HEK293 (cell line): ENCODE measurements at regions not wholly inside any gene's neighbourhood (a gene's known extent, or its start where the extent isn't known, plus 50 kb on each side); places are given as distances from the start of the nearest gene placed in this dataset.
A peak's percentile ranks its signal among the peaks of the same experiment; 100 is the strongest.

Source experiments
- CTCF ChIA-PET: fragments of 350-600 bp; formaldehyde crosslinking; extraction: SDS; loops from one replicate; lab custom pipeline; 2021; ENCODE audit warnings: antibody characterized with exemption; lab: Yijun Ruan, JAX
- POLR2A ChIA-PET: fragments of 300-600 bp; formaldehyde crosslinking; extraction: SDS; loops from one replicate; lab custom pipeline; 2020; ENCODE audit warnings: antibody characterized with exemption, inconsistent platforms; lab: Yijun Ruan, JAX
- H3K27ac ChIP-seq: fragments of 200-500 bp; sonication (Bioruptor generic); 2 replicates; pipeline ENCODE4 v1.5.1; 2014; ENCODE audit warnings: low read depth, low read length, control low read depth, inconsistent platforms; ENCODE audit errors: extremely low read depth
- H3K36me3 ChIP-seq, 2 experiments: fragments of 200-500 bp in 1 of 2; sonication (Bioruptor generic) in 1 of 2; 1 replicate in 1 of 2; 2 replicates in 1 of 2; pipeline ENCODE4 v1.5.1; 2014 to 2017; ENCODE audit warnings: inconsistent platforms in 2 of 2, low read length in 2 of 2; ENCODE audit not compliant: control insufficient read depth in 2 of 2, insufficient read depth in 1 of 2
- H3K4me1 ChIP-seq: fragments of 200-500 bp; sonication (Bioruptor generic); 2 replicates; pipeline ENCODE4 v1.5.1; 2014; ENCODE audit warnings: mild to moderate bottlenecking, low read length, inconsistent platforms; ENCODE audit not compliant: control insufficient read depth, insufficient read depth
- H3K4me3 ChIP-seq: 2 replicates; pipeline ENCODE4 v1.5.1; 2011; ENCODE audit warnings: low read depth, mild to moderate bottlenecking, control low read depth, low read length, moderate library complexity
- H3K9me3 ChIP-seq: fragments of 200-500 bp; sonication (Bioruptor generic); 2 replicates; pipeline ENCODE4 v1.5.1; 2014; ENCODE audit warnings: low read depth, low read length, inconsistent platforms; ENCODE audit not compliant: control insufficient read depth, insufficient read depth
- AEBP2 ChIP-seq: fragments of 450-650 bp; formaldehyde crosslinking; IDR thresholded peaks from 2 replicates; pipeline ENCODE4 v1.5.1; 2016; ENCODE audit warnings: missing biosample characterization, missing genetic modification characterization, borderline replicate concordance
- PBX3 ChIP-seq: sonication (generic); formaldehyde crosslinking; IDR thresholded peaks from 2 replicates; pipeline ENCODE4 v1.8.1; 2022; ENCODE audit warnings: mild to moderate bottlenecking, moderate library complexity, missing genetic modification reagents
- PRDM10 ChIP-seq: fragments of 450-650 bp; formaldehyde crosslinking; IDR thresholded peaks from 2 replicates; pipeline ENCODE4 v1.5.1; 2016; ENCODE audit warnings: missing biosample characterization, missing genetic modification characterization
- ZNF148 ChIP-seq: fragments of 450-650 bp; formaldehyde crosslinking; IDR thresholded peaks from 2 replicates; pipeline ENCODE4 v1.5.0; 2017; ENCODE audit warnings: missing biosample characterization, missing genetic modification characterization, borderline replicate concordance
- ZNF16 ChIP-seq: fragments of 450-650 bp; formaldehyde crosslinking; IDR thresholded peaks from 2 replicates; pipeline ENCODE4 v1.5.1; 2016; ENCODE audit warnings: low read depth, missing biosample characterization, missing genetic modification characterization
- ZNF248 ChIP-seq: fragments of 450-650 bp; formaldehyde crosslinking; IDR thresholded peaks from 2 replicates; pipeline ENCODE4 v1.5.1; 2017; ENCODE audit warnings: missing biosample characterization, missing genetic modification characterization
- ZNF26 ChIP-seq: fragments of 450-650 bp; formaldehyde crosslinking; IDR thresholded peaks from 2 replicates; pipeline ENCODE4 v1.5.1; 2016; ENCODE audit warnings: missing biosample characterization, missing genetic modification characterization
- ZNF37A ChIP-seq: fragments of 450-650 bp; IDR thresholded peaks from 2 replicates; pipeline ENCODE4 v1.5.1; 2018; ENCODE audit warnings: missing biosample characterization, missing genetic modification characterization
- ZNF639 ChIP-seq: fragments of 450-650 bp; formaldehyde crosslinking; IDR thresholded peaks from 2 replicates; pipeline ENCODE4 v1.5.1; 2016; ENCODE audit warnings: missing biosample characterization, missing genetic modification characterization
- ZNF645 ChIP-seq: fragments of 450-650 bp; formaldehyde crosslinking; IDR thresholded peaks from 2 replicates; pipeline ENCODE4; 2016; ENCODE audit warnings: missing biosample characterization, missing genetic modification characterization
- ZNF658 ChIP-seq: fragments of 450-650 bp; formaldehyde crosslinking; IDR thresholded peaks from 2 replicates; pipeline ENCODE4; 2016; ENCODE audit warnings: missing biosample characterization, missing genetic modification characterization
- ZNF830 ChIP-seq: fragments of 450-650 bp; IDR thresholded peaks from 2 replicates; pipeline ENCODE4 v1.5.0; 2018; ENCODE audit warnings: missing biosample characterization, missing genetic modification characterization, low read depth, mild to moderate bottlenecking, moderate library complexity
- ZNF843 ChIP-seq: fragments of 450-650 bp; formaldehyde crosslinking; IDR thresholded peaks from 2 replicates; pipeline ENCODE4 v1.5.1; 2016; ENCODE audit warnings: missing biosample characterization, missing genetic modification characterization
- ZSCAN18 ChIP-seq: fragments of 450-650 bp; formaldehyde crosslinking; IDR thresholded peaks from 2 replicates; pipeline ENCODE4 v1.5.1; 2016; ENCODE audit warnings: missing biosample characterization, missing genetic modification characterization

GRCh38 chr2:149849136-149849535 is 261.6 kb upstream of the MMADHC start (continued):
- TF ChIP-seq PRDM10 (no peak), ZNF148 (no peak), ZNF37A (tag by site-specific recombination) (no peak), ZNF658 (tag by site-specific recombination) (no peak)

GRCh38 chr2:149841396-149841795 is 253.8 kb upstream of the MMADHC start:
- TF ChIP-seq ZNF26 (no peak), ZNF843 (peak; percentile 17; the same call in 1 of the 2 replicates)
- Histone ChIP-seq H3K36me3 (no peaks in the 10 kb centered on the region), H3K4me1 (no peaks in the 10 kb centered on the region), H3K27ac (no peak overlapping the region), H3K4me3 (no peak overlapping the region), H3K9me3 (no peaks in the 10 kb centered on the region)
- ChIA-PET POLR2A (no interaction called here), CTCF (interaction anchor here (1.4 kb wide), 1 partner anchor 8 kb away, joined by 5 read pairs; no protein-coding TSS in a partner anchor)

- CTCF ChIA-PET, result interaction anchor here (1.7 kb wide), 1 partner anchor 9 kb away, joined by 5 read pairs; no protein-coding TSS in a partner anchor
- no peaks in the 10 kb centered on the region for H3K9me3 ChIP-seq
- POLR2A ChIA-PET, result no interaction called here
- no peak overlapping the region for H3K4me3 ChIP-seq
- H3K4me1 ChIP-seq, result no peaks in the 10 kb centered on the region
- TF ChIP-seq ZSCAN18 (tag by site-specific recombination) (no peak), ZNF248 (tag by site-specific recombination) (no peak), AEBP2 (no peak), ZNF639 (tag by site-specific recombination) (no peak), ZNF645 (tag by site-specific recombination) (no peak), PBX3 (CRISPR knock-in tag) (no peak), ZNF26 (no peak), ZNF830 (no peak), ZNF16 (tag by site-specific recombination) (no peak)
- no peak overlapping the region for H3K27ac ChIP-seq
- H3K36me3 ChIP-seq, result no peaks in the 10 kb centered on the region
Measured at GRCh38 chr2:149832324-149832723, 244.7 kb upstream of the MMADHC start.
